Thyroid gland (tissue), 4 donors: ENCODE measurements at regions not wholly inside any gene's neighbourhood (a gene's known extent, or its start where the extent isn't known, plus 50 kb on each side); places are given as distances from the start of the nearest gene placed in this dataset.

Source experiments
- DNase-seq, 2 donors: peaks; one replicate each; pipeline ENCODE4 v3.0.0-alpha.2; 2019
- H3K27ac ChIP-seq, 3 donors: fragments of 200-600 bp; sonication (generic); 1 replicate in 2 of 3; 2 replicates in 1 of 3; pipeline ENCODE4 v1.5.1; 2016 to 2019; ENCODE audit warnings: mild to moderate bottlenecking in 1 of 3, moderate library complexity in 1 of 3
- H3K27me3 ChIP-seq: fragments of 200-600 bp; sonication (generic); one replicate; pipeline ENCODE4 v1.5.1; 2019
- H3K36me3 ChIP-seq, 2 donors: fragments of 200-600 bp; sonication (generic); one replicate each; pipeline ENCODE4 v1.5.1; 2016 to 2019
- H3K4me1 ChIP-seq, 2 donors: fragments of 200-600 bp; sonication (generic); one replicate each; pipeline ENCODE4 v1.5.1; 2017 to 2019
- H3K4me3 ChIP-seq, 3 donors: fragments of 200-600 bp; sonication (generic); replicated peaks in 1 of 3; 1 replicate in 2 of 3; 2 replicates in 1 of 3; pipeline ENCODE4 v1.5.1; 2016; ENCODE audit warnings: mild to moderate bottlenecking in 1 of 3
- H3K9me3 ChIP-seq: fragments of 200-600 bp; sonication (generic); one replicate; pipeline ENCODE4 v1.5.1; 2017
- POLR2A ChIP-seq, 2 donors: fragments of 450-650 bp; IDR thresholded peaks; one replicate each; pipeline ENCODE4 v1.6.1; 2017; ENCODE audit warnings: antibody characterized with exemption in 2 of 2, mild to moderate bottlenecking in 2 of 2, moderate library complexity in 1 of 2
- WGBS, 2 donors: methylation state at CpG; one replicate each; pipeline ENCODE4 v1.1.5; 2017; 5-methylcytosine and 5-hydroxymethylcytosine counted together
- intact Hi-C: fragments of 100-400 bp; cut with DNase I; formaldehyde crosslinking; loops from one replicate; pipeline ENCODE4 v1.15.1; 2023
- TF ChIP-seq, protein P1 (sequence below), 6 experiments: fragments of 200-600 bp in 3 of 6; fragments of 450-650 bp in 3 of 6; sonication (generic) in 3 of 6; IDR thresholded peaks; one replicate each; pipeline ENCODE4 v1.5.1; 2016 to 2019; ENCODE audit warnings: antibody characterized with exemption in 6 of 6, mild to moderate bottlenecking in 2 of 6, inconsistent platforms in 1 of 6, moderate library complexity in 1 of 6

DNA sequence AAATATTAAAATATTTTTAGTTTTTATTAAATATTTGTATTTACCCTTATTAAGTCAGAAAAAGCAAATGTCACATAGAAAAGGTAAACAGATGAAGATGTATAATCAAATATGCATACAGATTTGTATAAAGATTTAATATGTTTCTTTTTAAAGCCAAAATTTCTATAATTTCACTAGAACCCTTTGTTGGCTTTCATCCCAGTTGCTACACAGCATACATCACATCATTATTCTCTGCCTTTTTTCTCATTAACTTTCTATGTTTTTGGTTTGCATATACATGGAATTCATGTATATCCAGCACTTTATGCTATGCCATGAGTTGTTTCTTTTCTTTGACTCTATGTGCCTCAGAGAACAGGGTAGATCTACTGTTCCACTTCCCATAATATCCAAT lies 957.9 kb upstream of the ADGRL2 start:
- Histone ChIP-seq H3K27me3 (no peaks in the 10 kb centered on the region), H3K9me3 (no peaks in the 10 kb centered on the region), H3K27ac (no peak overlapping the region), H3K4me1 (no peaks in the 10 kb centered on the region), H3K4me3 (no peak overlapping the region), H3K36me3 (no peaks in the 10 kb centered on the region)
- TF ChIP-seq, protein P1, sequence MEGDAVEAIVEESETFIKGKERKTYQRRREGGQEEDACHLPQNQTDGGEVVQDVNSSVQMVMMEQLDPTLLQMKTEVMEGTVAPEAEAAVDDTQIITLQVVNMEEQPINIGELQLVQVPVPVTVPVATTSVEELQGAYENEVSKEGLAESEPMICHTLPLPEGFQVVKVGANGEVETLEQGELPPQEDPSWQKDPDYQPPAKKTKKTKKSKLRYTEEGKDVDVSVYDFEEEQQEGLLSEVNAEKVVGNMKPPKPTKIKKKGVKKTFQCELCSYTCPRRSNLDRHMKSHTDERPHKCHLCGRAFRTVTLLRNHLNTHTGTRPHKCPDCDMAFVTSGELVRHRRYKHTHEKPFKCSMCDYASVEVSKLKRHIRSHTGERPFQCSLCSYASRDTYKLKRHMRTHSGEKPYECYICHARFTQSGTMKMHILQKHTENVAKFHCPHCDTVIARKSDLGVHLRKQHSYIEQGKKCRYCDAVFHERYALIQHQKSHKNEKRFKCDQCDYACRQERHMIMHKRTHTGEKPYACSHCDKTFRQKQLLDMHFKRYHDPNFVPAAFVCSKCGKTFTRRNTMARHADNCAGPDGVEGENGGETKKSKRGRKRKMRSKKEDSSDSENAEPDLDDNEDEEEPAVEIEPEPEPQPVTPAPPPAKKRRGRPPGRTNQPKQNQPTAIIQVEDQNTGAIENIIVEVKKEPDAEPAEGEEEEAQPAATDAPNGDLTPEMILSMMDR (IDR thresholded peaks at IDR 0.05) = no peak
- TF ChIP-seq POLR2A (IDR thresholded peaks at IDR 0.05) = no peak
- intact Hi-C loops = no loop called here
- DNase-seq = no peak

- DNase-seq = no peak
- intact Hi-C loops = no loop called here
- no peak for TF ChIP-seq POLR2A (IDR thresholded peaks at IDR 0.05)
- TF ChIP-seq, protein P1 (IDR thresholded peaks at IDR 0.05) = no peak
- Histone ChIP-seq H3K4me1 (no peaks in the 10 kb centered on the region), H3K4me3 (no peak overlapping the region), H3K36me3 (no peaks in the 10 kb centered on the region), H3K27me3 (no peaks in the 10 kb centered on the region), H3K27ac (no peak overlapping the region), H3K9me3 (no peaks in the 10 kb centered on the region)
- WGBS, 2 donors = 88 to 94% methylated on average over 3 of the region's 3 CpGs
Measured at GRCh38 chr1:80841261-80841660, 959.5 kb upstream of the ADGRL2 start.

GRCh38 chr1:80837066-80837465 lies 963.7 kb upstream of the ADGRL2 start:
- Histone ChIP-seq H3K36me3 (no peaks in the 10 kb centered on the region), H3K4me3 (no peak overlapping the region), H3K4me1 (no peaks in the 10 kb centered on the region), H3K9me3 (no peaks in the 10 kb centered on the region), H3K27me3 (no peaks in the 10 kb centered on the region), H3K27ac (no peak overlapping the region)
- intact Hi-C loops = no loop called here
- no peak for DNase-seq
- TF ChIP-seq, protein P1 (IDR thresholded peaks at IDR 0.05) = no peak
- no peak for TF ChIP-seq POLR2A (IDR thresholded peaks at IDR 0.05)
- 87 to 92% methylated on average over 2 of the region's 2 CpGs for WGBS, 2 donors

- Histone ChIP-seq H3K27ac (no peak overlapping the region), H3K27me3 (no peaks in the 10 kb centered on the region), H3K9me3 (no peaks in the 10 kb centered on the region), H3K4me3 (no peak overlapping the region), H3K4me1 (no peaks in the 10 kb centered on the region), H3K36me3 (no peaks in the 10 kb centered on the region)
- no peak for TF ChIP-seq POLR2A (IDR thresholded peaks at IDR 0.05)
- TF ChIP-seq, protein P1 (IDR thresholded peaks at IDR 0.05) = no peak
- no peak for DNase-seq
- WGBS, 2 donors = 89 to 95% methylated on average over 2 of the region's 2 CpGs
- intact Hi-C loops = no loop called here
Measured at GRCh38 chr1:80836505-80836904, 964.2 kb upstream of the ADGRL2 start.

GRCh38 chr1:80827666-80828065 lies 973.1 kb upstream of the ADGRL2 start:
- 76 to 77% methylated on average over 3 of the region's 3 CpGs for WGBS, 2 donors

More at GRCh38 chr1:80827666-80828065, 973.1 kb upstream of the ADGRL2 start:
- no peaks in the 10 kb centered on the region for H3K27me3 ChIP-seq
- TF ChIP-seq POLR2A (IDR thresholded peaks at IDR 0.05) = no peak
- TF ChIP-seq, protein P1 (IDR thresholded peaks at IDR 0.05) = no peak
- DNase-seq = no peak
- H3K4me3 ChIP-seq = no peak overlapping the region
- H3K36me3 ChIP-seq = no peaks in the 10 kb centered on the region
- H3K9me3 ChIP-seq = no peaks in the 10 kb centered on the region
- H3K4me1 ChIP-seq = no peaks in the 10 kb centered on the region
- H3K27ac ChIP-seq = no peak overlapping the region
- intact Hi-C loops = no loop called here
